GM19372 (cell line): ENCODE measurements at regions not wholly inside any gene's neighbourhood (a gene's known extent, or its start where the extent isn't known, plus 50 kb on each side); places are given as distances from the start of the nearest gene placed in this dataset.

Source experiments
- ATAC-seq: cut with Tn5 transposase; IDR thresholded peaks from one replicate; pipeline ENCODE4 v1.9.1; 2021; ENCODE audit warnings: mild to moderate bottlenecking, low read depth, moderate library complexity; ENCODE audit not compliant: unreplicated experiment

- ATAC-seq, result peak; percentile 75
Measured at GRCh38 chr3:16802389-16802788, 82.4 kb upstream of the PLCL2 start.

- ATAC-seq, result no peak
Measured at GRCh38 chr3:16803019-16803418, 81.7 kb upstream of the PLCL2 start.

- ATAC-seq, result no peak
Measured at GRCh38 chr3:16807391-16807790, 77.4 kb upstream of the PLCL2 start.

- ATAC-seq, result no peak
Measured at GRCh38 chr3:16808393-16809107, 76.2 kb upstream of the PLCL2 start.

- ATAC-seq, result no peak
Measured at GRCh38 chr3:16809482-16809881, 75.3 kb upstream of the PLCL2 start.

GRCh38 chr3:16809993-16810392 lies 74.8 kb upstream of the PLCL2 start:
- ATAC-seq, result no peak

- no peak for ATAC-seq
Measured at GRCh38 chr3:16810593-16811367, 74.0 kb upstream of the PLCL2 start.

- ATAC-seq, result no peak
Measured at GRCh38 chr3:16811950-16812349, 72.8 kb upstream of the PLCL2 start.

GRCh38 chr3:16813336-16813735 lies 71.4 kb upstream of the PLCL2 start:
- no peak for ATAC-seq

- peak; percentile 64 for ATAC-seq
Measured at GRCh38 chr3:16816048-16816780, 68.5 kb upstream of the PLCL2 start.

GRCh38 chr3:16817197-16817596 lies 67.6 kb upstream of the PLCL2 start:
- ATAC-seq, result no peak

- no peak for ATAC-seq
Measured at GRCh38 chr3:16818194-16818593, 66.6 kb upstream of the PLCL2 start.

GRCh38 chr3:16818945-16819344 lies 65.8 kb upstream of the PLCL2 start:
- ATAC-seq, result no peak

- no peak for ATAC-seq
Measured at GRCh38 chr3:16820485-16820884, 64.3 kb upstream of the PLCL2 start.

- ATAC-seq, result no peak
Measured at GRCh38 chr3:16821053-16821452, 63.7 kb upstream of the PLCL2 start.

- ATAC-seq, result peak; percentile 58
Measured at GRCh38 chr3:16824081-16824696, 60.6 kb upstream of the PLCL2 start.

- no peak for ATAC-seq
Measured at GRCh38 chr3:16825617-16826204, 59.0 kb upstream of the PLCL2 start.

GRCh38 chr3:16828815-16829214 lies 55.9 kb upstream of the PLCL2 start:
- ATAC-seq, result peak; percentile 49

GRCh38 chr3:16831846-16832245 lies 52.9 kb upstream of the PLCL2 start:
- ATAC-seq, result no peak

- ATAC-seq, result no peak
Measured at GRCh38 chr3:16834214-16834613, 50.5 kb upstream of the PLCL2 start.

- no peak for ATAC-seq
Measured at GRCh38 chr3:16834753-16835152, 50.0 kb upstream of the PLCL2 start.
